ENCODE measurements at regions not wholly inside any gene's neighbourhood (a gene's known extent, or its start where the extent isn't known, plus 50 kb on each side); places are given as distances from the start of the nearest gene placed in this dataset.

DNA sequence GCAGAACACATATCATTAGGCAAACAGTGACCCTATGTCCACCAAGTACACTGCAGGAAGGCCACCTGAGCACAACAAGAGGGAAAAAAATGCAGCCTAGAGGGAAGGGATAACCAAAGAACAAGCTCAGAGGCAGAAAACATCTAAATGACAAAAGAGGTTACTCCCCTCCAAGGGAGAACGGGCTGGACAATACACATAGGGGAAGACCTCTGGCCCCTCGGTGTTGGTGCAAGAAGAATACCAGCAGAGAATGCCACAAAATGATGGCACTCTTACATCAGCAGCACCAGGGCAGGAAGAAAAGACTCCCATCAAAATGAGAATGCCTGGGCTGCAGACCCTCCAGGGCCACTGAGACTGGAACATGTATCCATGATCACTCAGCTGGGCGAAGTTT lies 66.6 kb upstream of the OPCML start:
- no peak overlapping the region for H3K27ac ChIP-seq
- TF ChIP-seq, protein P1, sequence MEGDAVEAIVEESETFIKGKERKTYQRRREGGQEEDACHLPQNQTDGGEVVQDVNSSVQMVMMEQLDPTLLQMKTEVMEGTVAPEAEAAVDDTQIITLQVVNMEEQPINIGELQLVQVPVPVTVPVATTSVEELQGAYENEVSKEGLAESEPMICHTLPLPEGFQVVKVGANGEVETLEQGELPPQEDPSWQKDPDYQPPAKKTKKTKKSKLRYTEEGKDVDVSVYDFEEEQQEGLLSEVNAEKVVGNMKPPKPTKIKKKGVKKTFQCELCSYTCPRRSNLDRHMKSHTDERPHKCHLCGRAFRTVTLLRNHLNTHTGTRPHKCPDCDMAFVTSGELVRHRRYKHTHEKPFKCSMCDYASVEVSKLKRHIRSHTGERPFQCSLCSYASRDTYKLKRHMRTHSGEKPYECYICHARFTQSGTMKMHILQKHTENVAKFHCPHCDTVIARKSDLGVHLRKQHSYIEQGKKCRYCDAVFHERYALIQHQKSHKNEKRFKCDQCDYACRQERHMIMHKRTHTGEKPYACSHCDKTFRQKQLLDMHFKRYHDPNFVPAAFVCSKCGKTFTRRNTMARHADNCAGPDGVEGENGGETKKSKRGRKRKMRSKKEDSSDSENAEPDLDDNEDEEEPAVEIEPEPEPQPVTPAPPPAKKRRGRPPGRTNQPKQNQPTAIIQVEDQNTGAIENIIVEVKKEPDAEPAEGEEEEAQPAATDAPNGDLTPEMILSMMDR (conservative IDR thresholded peaks at IDR 0.05) = no peak

DNA sequence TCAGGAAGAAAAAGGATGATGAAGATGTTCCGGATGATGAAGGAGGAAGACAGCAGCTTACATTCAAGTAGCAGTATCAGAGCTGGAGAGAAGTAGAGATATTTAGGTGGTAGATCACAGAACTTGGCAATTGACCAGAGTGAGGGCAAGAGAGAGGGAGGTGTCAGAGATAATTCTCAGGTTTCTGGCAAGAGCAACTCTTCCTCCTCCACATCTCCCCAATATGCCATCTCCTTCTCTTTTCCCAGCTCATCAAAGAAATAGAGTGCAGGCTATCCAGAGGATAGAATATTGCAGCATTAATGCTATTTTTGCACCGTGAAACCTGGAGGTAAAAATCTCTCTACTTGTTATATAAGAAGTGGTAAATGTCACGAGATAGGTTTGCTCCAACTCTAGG lies 64.9 kb upstream of the OPCML start:
- TF ChIP-seq, protein P1 (conservative IDR thresholded peaks at IDR 0.05) = no peak
- no peak overlapping the region for H3K27ac ChIP-seq

DNA sequence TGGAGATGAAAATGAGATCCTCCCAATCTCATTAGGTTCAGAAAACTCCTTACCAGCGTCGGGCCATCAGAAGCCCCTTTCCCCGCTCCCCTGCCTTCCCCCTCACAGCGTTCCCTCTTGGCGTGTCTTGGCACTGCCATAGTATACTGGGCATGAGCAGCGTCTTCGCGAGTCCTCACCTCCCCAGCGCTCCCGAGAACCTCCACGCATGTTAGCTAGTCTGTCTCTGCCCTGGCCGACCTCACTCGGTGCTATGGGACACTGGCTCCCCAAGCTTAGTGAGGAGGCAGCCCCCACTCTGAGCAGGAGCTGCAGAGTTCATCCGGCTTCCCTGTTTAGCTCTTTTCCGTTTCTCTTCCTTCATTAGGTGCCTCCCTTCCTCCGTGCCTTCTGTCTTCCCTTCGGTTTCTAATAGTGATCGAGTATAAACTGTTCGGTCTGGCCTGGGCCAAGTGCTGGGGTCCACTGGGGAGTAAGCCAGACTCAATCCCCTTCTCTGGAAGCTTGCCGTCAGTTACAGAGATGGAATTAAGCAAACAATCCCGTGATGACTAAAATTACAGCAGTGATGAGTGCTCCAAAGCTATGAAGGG lies 63.8 kb upstream of the OPCML start:
- TF ChIP-seq, protein P1 (conservative IDR thresholded peaks at IDR 0.05) = no peak
- no peak overlapping the region for H3K27ac ChIP-seq

DNA sequence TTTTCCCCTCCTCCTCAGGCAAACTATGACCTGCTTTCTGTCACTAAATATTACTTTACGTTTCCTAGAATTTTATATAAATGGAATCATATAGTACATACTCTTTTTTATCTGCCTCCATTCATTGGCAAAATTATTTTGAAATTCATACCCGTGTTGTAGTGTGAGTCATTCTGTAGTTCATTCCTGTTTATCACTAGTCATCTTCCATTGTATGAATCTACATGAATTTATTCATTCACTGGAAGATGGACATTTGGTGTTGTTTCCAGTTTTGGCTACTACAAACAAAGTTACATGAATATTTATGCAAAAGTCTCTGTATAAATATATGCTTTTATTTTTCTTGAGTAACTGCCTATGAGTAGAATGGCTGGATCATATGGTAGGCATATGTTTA lies 60.7 kb upstream of the OPCML start:
- no peak overlapping the region for H3K27ac ChIP-seq
- TF ChIP-seq, protein P1 (conservative IDR thresholded peaks at IDR 0.05) = no peak

DNA sequence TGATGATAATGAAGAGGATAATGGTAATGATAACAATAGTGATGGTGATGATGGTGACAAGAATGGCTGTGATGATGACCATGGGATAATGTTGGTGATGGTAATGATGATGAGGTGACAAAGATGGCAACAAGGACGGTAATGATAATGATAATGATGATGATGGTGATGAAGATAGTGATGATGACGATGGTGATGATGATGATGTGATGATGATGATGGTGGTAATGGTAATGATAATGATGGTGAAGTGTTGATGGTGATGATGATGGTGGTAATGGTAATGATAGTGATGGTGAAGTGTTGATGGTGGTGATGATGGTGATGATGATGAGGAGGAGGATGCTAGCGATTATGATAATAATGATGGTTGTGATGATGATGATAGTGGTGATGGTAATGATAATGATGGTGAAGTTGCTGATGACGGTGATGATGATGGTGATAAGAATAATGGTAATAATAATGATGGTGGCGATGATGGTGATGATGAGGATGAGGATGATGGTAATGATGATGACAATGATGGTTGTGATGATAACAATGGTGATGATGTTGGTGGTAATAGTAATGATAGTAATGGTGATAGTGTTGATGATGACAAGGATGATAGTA lies 54.7 kb upstream of the OPCML start:
- TF ChIP-seq, protein P1 (conservative IDR thresholded peaks at IDR 0.05) = no peak
- H3K27ac ChIP-seq = no peak overlapping the region

DNA sequence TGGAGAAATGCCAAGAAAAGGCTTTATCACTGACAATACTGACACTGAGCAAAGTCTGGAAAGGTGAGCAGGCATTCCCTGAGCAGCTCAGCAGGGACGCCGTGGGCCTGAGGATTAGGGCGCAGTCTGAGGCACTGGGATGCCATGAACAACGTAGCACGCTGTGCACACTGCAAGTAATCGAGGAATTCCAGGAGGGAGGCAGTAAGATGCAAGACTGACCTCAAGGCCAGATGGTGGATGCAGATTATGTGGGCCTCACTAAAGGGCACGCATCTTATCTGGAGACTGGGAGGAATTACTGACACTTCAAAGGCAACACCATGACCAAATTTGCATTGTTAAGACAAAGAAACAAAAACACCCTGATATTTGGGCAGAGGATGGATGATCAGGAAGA lies 50.4 kb upstream of the OPCML start:
- no peak overlapping the region for H3K27ac ChIP-seq
- TF ChIP-seq, protein P1 (conservative IDR thresholded peaks at IDR 0.05) = no peak

DNA sequence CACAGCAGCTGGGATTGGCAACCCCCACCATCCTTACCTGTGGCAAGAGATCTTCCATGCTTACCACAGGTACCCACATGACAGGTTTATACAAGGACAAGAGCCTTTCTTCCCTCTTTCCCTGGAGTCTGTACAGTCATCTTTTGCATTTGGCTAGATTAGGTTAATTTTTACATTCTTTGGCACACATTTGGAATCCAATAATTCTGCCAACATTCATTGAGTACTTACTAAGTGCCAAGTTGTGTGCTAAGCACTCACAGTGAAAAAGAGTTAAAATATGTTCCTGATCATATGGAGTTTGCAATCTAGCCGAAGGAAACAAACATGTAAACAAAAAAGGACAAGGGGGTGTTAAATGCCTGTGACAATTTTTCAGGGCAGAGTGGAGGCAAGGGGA lies 50.0 kb upstream of the OPCML start:
- TF ChIP-seq, protein P1 (conservative IDR thresholded peaks at IDR 0.05) = no peak
- no peak overlapping the region for H3K27ac ChIP-seq
